ENCODE measurements at regions not wholly inside any gene's neighbourhood (a gene's known extent, or its start where the extent isn't known, plus 50 kb on each side); places are given as distances from the start of the nearest gene placed in this dataset.

DNA sequence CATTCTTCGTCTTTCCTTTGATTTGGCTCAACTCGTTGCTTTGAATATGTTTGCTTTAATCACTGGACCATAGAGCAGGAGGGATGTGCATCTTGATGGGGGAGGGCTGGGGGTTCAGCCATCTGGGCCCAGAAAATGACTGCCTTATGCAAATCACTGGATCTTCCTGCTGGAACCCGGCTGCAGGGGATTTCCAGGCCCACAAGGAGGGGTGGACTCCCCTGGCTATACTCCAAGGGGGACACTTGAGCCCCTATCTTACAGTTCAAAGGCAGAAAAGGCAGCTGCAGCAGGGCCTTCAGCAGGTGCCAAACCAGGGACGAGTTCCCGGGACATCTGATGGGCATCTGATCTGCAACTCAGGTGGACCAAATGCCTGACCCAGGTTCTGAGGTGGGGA, 122.5 kb downstream of the DICER1 start:
- no peak for DNase-seq (ENCODE audit: low spot score)

DNA sequence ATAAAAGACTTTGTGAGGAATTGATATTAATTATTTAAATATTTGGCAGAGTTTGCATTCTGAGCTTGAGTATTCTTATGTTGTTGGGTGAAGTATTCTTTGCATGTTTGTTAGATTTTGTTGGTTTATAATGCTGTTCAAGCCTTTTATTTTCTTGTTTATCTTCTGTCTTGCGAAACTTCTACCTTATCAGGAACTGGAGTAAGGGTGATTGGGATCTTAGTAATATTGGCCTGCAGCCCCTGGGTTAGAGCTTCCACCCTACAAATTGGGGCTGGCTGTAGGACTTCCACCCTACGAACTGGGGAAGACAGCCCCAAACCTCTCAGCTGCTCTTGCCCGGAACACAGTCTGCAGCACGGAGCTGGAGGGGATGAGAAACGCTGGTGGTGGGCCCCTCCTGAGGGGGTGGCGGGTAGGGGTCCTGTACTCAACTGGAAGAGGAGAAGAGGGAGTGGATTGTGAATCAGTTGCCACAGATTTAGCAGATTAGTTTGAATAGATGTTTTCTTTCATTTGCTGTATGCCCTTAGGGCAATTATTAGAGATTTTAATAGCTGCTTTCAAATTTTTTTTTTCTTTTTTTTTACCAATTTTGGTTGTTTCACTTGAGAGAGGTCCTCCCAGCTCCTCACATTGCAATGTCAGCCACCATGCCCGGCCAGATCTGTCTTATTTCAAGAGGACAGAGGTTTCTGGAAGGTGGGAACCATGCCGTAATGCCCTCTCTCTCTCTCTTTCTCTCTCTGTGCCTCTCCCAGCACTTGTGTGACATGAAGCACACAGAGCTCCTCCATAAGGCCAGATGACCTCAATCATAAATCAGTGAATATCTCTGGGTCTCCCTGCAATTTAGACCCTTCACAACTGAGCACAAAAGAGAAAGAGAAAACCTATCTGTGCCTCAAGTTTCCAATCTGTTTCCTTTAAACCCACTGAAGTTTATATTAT, 123.4 kb downstream of the DICER1 start:
- DNase-seq (ENCODE audit: low spot score), result no peak

DNA sequence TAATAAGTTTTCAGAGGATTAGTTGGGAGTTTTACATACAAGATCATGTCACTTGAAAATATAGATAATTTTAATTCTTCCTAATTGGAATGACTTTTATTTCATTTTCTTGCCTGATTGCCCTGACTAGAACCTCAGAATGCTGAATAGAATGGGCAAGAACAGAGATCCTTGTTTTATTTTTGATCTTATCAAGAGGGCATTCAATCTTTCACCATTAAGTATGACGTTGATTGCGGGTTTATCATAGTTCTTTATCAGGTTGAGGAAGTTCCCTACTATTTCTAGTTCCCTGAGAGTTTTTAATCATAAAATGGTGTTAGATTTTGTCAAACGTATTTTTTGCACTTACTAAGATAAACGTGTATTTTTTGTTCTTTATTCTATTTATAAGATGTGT, 124.3 kb downstream of the DICER1 start:
- no peak for DNase-seq (ENCODE audit: low spot score)

DNA sequence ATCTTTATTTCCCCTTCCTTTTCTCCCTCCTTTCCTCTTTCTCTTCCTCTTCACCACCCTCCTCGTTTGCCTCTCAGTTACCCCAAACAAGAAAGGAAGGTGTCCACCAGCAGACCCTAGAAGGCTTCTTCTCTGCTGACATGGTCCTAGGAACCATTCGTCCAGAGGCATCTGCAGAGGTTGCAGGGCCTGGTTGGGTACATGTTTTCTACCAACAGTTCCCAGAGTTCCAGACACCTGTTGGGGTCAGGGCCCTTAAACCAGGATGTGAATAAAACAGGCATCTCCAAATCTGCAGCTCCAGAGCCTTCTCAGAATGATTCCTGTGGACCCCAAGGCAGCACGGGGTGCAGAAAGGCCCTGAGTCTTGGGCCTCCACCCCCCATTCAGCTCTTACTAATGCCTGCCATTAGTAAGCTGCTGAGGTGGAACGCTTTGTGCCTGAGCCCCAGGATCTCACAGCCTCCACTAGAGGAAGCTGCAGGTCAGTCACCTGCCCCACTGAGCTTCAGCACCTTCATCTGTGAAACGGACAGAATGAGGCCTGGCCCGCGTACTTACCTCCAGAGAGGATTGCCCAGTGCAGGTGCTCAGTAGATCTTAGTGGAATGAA, 130.4 kb downstream of the DICER1 start:
- DNase-seq (ENCODE audit: low spot score), result no peak

DNA sequence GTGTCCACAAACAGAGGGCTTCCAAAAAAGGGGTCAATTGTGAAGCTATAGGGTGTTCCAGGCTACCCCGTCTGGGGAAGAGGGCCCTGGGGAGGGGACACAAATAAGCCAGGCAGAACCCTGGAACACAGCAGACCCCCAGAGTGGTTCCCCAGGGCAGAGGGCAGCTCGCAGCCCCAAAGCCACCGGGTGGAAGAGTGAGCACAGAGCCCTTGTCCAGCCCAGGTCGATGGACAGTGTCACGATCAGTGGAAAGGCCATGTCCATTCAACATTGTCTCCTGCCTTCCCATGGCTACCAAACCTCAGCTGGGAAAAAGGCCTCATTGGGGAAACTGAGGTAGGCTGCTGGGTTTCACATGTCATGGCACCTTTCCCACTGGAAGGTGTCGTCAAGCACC, 131.4 kb downstream of the DICER1 start:
- no peak for DNase-seq (ENCODE audit: low spot score)

DNA sequence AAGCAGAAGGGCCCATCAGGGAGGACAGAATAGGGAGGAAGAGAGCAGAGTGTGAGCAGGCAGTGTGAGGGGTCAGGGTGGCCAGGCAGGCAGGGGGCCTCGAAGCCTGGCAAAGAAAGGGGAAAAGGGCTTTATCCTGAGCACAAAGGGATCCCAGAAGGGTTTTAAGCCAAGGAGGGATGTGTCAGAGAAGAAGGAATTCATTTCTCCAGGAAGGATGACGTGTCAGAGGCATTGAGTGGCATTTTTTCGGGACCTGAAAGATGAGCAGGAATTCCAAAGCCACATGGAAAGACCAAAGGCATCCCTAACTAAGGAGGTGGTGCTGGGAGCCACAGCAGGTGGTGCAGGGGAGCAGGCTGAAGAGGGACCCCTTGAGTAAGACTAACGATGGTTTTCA, 132.1 kb downstream of the DICER1 start:
- DNase-seq (ENCODE audit: low spot score), result no peak

DNA sequence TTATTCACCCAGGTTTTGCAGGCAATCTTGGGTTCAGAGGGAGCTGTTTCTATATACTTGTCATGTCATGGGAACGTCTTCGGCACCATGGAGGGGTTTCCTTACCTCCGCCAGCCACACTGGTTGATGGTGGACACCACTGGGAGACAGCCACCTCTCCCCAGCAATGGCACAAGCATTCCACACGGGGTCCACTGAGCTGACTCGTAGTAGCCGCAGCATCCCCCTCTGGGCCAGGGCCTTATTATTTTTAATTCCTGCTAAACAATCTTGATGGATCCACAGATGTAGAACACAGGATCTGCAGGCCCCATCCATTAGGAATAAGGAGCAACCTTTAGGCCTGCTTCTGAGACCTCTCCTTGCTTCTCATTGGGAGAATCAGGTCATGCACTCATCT, 132.9 kb downstream of the DICER1 start:
- DNase-seq (ENCODE audit: low spot score), result no peak

DNA sequence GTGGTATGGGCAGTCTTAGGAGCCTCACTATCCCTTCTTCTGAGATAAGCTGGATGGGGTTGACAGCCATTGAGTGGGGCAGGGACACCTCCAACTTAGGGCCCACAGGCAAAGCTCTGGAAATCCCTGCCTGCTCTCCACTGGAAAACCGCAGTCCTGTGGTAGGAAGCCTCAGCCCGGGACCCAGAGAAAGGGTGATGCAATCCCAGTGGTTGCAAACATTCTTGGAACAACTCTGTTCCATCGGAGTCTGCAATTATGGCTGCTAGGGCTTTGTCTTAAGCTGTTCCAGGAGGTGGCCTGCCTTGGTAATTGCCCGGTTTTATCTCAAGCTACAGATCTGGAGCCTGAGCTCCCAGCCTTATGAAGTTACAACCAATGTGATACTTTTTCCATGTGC, 133.4 kb downstream of the DICER1 start:
- no peak for DNase-seq (ENCODE audit: low spot score)

DNA sequence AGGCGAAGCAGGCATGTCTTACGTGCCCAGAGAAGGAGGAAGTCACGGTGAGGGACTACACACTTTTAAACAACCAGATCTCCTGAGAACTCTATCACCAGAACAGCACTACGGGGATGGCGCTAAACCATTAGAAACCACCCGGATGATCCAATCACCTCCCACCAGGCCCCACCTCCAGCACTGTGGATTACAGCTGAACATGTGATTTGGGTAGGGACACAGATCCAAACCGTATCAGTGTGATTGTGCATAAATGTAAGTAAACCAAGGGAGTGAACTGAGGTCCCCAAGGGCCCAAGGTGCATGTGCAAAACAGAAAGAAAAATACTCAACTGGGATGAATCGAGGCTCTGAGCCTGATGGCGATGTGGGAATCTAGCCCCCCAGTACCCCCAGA, 134.2 kb downstream of the DICER1 start:
- no peak for DNase-seq (ENCODE audit: low spot score)

DNA sequence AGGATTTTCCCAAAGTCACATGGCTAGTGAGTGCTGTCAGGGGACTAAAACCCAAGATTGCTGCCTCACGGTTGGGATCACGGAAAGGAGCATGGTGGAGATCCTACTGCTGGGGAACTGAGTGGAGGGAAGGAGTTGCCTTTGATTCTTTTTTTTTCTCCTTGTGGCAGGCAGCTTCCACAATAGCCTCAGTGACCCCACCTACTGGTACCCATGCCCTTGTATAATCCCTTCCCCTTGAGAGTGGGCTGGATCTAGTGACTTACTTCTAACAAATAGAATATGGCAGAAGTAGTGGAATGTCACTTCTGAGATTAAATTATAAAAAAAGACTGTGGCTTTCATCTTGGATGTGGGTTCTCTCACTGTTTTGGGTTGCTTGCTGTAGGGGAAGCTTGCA, 135.7 kb downstream of the DICER1 start:
- no peak for DNase-seq (ENCODE audit: low spot score)

DNA sequence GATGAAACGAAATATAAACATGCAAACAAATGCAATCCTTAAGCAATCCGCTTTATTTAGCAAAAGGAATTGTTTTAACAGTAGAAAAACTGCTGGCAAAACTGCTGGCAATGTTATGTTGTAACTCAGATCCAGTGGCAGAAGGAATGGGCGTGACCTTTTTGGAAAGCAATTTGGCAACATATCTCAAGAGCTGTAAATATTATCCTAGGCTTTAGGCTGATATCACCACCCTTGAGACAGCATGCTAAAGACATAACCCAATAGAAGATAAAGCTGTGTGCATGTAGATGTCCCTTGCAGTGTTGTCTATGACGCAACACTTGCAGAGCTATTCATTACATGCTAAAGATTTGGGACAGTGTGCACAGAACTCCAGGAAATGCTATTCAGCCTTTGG, 138.5 kb downstream of the DICER1 start:
- no peak for DNase-seq (ENCODE audit: low spot score)

DNA sequence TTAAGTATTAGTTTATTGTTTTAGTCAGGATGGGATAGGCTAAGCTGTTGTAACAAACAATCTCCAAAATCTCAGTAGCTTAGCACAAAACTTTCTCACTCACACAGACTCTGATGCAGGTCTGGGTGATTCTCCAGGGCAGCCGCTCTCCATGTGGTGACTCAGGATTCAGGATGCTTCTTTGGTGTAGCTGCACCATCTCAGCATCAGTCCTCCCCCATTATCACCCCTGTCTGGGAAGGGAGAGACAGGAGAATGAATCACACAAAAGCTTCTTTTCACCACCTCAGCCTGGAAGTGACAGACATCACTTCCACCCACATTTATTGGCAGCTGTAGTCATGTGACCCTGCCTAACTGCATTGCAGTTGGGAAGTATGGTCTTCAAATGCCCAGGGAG, 142.3 kb downstream of the DICER1 start:
- DNase-seq (ENCODE audit: low spot score), result no peak

DNA sequence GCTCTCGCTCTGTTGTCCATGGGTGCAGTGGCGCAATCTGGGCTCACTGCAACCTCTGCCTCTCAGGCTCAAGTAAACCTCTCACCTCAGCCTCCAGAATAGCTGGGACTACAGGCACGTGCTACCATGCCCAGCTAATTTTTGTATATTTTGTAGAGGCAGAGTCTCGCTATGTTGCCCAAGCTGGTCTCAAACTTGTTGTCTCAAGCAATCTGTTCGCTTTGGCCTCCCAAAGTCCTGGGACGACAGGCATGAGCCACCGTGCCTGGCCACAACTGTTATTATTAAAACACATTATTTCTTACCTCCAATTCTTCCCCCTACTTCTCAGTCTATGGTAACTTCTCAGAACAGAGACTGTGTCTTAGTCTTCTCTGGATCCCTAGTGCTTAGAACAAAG, 143.3 kb downstream of the DICER1 start:
- no peak for DNase-seq (ENCODE audit: low spot score)

DNA sequence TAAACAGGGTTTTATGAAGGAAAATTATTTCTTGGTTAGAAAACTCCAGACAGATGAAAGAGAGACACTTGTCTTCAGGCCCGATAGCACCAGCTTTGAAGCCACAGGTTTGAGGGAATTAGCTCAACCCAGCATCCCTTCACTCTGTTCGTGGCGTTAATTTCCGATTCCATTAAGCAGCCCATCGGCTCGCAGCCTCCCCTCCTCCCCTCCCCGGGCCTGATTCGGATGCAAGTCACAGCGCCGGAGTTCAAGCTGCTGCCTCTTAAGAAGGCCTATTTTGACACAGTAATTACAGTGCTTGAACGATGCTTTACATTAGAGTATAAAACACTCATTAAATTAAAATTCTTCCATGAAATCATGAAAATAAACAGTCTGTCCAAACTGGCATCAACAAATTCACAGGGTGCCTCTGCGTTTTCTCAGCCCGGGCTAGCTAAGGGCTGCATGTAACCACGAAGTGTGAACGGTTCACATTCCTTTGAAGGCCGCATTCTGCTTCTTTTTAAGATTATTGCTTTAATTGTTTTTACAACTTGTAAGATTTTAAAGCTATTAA, 145.8 kb downstream of the DICER1 start:
- no peak for DNase-seq (ENCODE audit: low spot score)

DNA sequence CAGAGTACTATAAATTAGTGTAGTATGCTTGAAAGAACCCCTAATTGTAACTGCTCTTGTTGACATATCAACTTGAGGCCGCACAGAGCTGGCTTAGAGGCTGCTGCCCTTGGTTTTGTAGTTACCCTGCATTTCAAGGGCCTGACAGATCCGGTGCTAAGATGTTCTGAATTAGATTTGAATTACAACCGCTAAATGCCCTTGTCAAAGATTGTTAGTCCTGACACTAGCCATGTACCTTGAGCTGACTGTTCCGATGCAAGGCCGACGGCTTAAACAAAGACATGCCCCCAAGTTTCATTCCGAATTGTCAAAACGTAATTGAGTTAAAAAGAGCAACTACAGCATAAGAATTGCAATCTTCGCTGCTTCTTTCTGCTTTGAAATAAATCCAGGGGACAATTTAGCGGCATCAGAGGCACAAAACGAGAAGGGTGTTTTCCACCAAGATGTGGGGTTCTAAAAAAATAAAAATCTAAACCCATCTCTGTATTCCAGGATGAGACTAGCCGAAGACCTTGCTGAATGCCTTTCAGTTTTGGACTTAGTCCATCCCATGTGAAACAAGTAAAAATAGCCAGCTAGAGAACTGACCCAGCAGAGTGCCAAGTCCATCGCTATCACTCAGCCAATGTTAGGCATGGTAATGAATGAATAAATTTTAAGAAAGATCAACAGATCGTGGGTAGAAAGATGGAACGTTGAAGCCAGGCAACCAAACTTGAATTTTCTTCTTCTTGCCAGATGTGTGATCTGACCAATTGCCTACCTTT, 148.7 kb downstream of the DICER1 start:
- no peak for DNase-seq (ENCODE audit: low spot score)

DNA sequence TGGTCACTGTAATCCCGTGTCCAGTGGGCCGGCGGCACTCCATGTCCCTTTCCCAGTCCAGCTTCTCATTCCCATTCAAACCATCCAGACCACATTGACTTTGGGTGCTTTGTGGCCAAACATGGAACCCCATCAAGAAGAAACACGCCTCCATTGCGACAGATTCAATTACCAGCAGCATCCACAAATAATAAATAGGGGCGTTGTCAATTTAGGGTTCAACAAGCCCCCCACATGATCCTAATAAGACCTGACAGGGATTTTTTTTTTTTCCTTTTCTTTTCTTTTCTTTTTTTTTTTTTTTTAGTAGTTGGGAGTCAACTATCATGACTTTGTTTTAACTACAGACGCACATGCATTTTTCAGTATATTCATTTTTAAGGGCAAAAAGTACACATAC, 149.4 kb downstream of the DICER1 start:
- DNase-seq (ENCODE audit: low spot score), result no peak

DNA sequence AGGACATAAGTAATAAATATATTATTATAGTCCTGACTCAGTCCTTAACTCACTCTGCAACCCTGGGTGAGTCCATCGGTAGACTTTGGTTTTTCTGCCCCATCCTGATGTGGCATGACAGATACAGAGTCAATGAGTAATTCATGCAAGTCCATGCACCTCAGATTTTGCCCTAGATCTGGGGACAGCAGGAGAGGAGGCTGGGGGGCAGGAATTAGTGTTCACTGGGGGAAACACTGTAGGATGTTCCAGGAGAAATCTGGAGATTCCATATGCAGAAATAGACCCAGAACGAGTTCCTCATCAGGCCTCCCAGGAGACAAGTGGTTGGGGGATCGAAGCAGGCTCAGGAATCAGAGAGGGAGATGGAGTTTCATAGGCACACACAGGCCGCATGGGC, 150.8 kb downstream of the DICER1 start:
- DNase-seq (ENCODE audit: low spot score), result no peak

DNA sequence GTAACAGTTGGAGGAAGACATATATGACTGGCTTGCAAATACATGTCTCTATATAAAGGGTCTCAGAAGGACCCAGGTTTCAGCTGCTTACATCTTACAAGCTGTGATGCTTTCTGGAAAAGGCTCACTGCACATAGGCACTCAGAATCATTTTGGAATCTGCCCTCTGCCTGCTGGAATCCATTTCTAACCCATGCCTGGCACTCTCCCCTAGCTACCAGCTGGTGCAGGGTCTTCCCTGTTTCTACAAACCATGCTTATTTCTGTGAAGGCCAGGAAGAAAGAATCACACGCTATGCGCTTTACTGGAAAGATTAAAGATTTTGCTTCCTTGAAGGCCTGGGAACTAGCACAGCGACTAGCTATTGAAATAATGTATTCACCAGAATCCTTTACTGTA, 151.3 kb downstream of the DICER1 start:
- DNase-seq (ENCODE audit: low spot score), result no peak

DNA sequence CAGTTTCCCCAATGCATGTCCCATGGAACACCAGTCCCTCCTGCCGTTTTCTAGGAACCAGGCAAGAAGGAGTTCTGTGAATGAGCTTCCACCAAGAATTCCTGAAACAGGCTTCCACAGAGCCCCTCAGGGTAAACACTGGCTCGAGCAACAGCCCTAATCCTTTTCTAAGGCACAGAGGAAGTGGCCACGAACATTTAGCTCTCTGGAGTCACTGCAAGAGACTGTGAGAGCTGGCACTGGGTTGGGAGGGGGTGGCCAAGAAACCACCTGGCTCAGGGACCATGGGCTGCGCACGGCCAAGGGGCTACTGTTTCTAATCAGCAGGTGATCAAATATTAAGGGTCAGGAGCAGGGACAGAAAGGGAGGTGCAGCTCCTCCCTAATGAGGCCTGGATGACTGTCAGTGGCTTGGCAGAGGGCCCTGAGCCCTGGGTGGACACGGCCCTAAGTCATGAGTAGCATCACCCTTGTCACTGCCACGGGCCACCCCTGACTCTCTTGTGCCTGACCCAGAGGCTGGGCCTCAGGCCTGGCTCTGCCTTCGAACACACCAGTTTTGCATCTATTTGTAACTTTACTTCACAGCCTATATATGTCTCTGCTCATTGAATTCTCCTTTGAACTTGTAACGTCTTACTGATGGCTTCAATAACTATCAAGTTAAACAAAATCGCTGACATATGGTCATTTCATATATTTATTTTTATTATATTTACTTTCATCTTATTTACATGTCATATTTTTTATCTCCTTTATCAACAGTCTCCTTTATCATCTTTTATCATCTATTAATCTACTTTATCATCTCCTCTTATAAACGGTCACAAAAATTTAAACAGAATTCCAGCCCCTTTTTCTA, 154.0 kb downstream of the DICER1 start:
- DNase-seq (ENCODE audit: low spot score), result no peak

DNA sequence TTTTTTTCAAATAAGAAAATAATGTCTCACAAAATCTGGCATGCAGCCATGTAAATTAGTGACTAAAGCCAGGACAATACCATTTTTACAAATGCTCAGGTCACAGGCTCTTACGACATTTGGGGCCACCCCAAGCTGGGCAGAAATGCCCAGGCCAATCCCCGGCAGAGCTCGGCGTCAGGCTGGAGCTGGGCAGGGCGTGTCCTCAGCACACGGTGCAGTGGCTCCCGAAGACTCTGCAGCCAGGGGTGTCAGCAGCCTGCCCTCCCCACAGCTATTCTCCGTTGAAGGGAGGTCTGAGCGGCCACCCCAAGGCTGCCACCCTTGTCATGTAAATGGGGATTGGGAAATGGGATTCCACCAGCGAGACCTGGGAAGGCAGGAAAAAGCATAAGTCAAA, 158.6 kb downstream of the DICER1 start:
- DNase-seq (ENCODE audit: low spot score), result no peak

DNA sequence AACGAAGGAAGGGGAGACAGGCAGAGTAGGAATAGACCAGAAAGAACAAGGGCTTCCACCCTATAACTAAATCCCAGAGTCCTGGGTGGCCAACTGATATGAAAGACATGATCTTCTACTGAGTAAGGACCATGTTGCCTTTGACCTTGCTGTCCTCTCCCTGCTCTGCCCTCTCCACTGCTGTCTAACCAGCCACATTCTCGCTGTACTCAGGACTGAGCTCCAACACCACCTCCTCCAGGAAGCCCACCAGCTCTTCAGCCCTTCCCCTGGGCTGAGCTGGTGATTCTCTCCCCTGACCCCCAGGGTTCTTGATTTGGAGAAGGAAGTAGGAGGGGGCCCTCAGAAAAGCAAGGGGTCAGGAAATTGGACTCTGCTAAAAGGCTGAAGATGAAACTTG, 159.2 kb downstream of the DICER1 start:
- DNase-seq (ENCODE audit: low spot score), result no peak

DNA sequence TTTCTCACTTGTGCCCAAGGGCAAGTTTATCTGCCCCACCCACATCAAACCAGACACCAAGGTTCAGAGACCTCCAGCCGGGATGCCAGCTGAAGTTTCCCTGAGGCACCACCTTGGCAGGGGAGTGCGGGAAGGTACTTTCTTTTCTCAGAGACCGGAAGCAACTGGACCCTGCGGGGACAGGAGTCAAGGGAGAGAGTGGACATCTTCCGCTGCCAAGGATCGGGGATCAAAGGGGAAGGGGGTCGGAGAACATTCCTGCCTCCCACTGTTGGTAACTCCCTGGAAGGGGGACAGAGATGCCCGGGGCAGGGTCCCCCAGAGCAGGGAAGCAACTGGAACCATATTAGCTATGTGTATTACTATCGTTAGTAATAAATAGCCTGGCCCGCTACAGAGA, 161.8 kb downstream of the DICER1 start:
- no peak for DNase-seq (ENCODE audit: low spot score)
